OCI-LY3 (cell line): ENCODE measurements at regions not wholly inside any gene's neighbourhood (a gene's known extent, or its start where the extent isn't known, plus 50 kb on each side); places are given as distances from the start of the nearest gene placed in this dataset.

Experiments
- EZH2phosphoT487 ChIP-seq: fragments of 200-600 bp; shearing (Covaris generic); IDR thresholded peaks from 2 replicates; pipeline ENCODE4 v1.6.1; 2018; ENCODE audit warnings: antibody characterized with exemption, mixed run types, low read depth
- TF ChIP-seq, protein P1 (sequence below): fragments of 200-600, 300-600 bp; sonication (generic); IDR thresholded peaks from 2 replicates; pipeline ENCODE4 v1.5.1; 2014; ENCODE audit warnings: antibody characterized with exemption, low read length, low read depth

DNA sequence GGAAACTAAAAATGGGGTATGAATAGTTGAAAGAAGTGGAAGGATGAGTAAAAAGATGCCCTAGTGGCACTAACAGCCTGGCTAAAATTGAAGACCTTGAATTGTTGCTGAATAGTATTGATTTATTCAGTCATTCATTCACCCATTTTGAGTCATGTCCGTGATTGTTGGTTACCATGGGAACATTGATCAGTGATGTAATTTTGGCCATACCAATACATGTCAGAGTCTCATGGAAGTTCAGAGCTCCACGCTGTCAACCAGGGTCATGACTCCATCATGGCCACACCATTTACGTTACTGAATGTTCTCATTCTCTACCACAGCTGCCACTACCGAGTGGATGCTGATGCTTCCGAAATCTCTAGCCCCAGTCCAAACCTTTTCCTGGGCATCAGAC, 62.5 kb upstream of the FOXE1 start:
- TF ChIP-seq, protein P1, sequence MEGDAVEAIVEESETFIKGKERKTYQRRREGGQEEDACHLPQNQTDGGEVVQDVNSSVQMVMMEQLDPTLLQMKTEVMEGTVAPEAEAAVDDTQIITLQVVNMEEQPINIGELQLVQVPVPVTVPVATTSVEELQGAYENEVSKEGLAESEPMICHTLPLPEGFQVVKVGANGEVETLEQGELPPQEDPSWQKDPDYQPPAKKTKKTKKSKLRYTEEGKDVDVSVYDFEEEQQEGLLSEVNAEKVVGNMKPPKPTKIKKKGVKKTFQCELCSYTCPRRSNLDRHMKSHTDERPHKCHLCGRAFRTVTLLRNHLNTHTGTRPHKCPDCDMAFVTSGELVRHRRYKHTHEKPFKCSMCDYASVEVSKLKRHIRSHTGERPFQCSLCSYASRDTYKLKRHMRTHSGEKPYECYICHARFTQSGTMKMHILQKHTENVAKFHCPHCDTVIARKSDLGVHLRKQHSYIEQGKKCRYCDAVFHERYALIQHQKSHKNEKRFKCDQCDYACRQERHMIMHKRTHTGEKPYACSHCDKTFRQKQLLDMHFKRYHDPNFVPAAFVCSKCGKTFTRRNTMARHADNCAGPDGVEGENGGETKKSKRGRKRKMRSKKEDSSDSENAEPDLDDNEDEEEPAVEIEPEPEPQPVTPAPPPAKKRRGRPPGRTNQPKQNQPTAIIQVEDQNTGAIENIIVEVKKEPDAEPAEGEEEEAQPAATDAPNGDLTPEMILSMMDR, result no peak
- TF ChIP-seq EZH2phosphoT487, result no peak
